GM13976 (cell line): ENCODE measurements at regions not wholly inside any gene's neighbourhood (a gene's known extent, or its start where the extent isn't known, plus 50 kb on each side); places are given as distances from the start of the nearest gene placed in this dataset.

ENCODE experiments used
- DNase-seq: peaks from one replicate; pipeline ENCODE4 v3.0.0; 2012; ENCODE audit warnings: low spot score
- CTCF ChIP-seq: IDR thresholded peaks from 2 replicates; pipeline ENCODE4 v1.5.1; 2012; ENCODE audit warnings: borderline replicate concordance, mild to moderate bottlenecking; ENCODE audit not compliant: insufficient read depth; ENCODE audit errors: extremely low read depth, missing control alignments, control extremely low read depth
- in situ Hi-C: fragments of 300-500 bp; cut with MboI; formaldehyde crosslinking; loops from one replicate; pipeline ENCODE4 v1.12.0; 2022; ENCODE audit warnings: low sequenced_read_pairs, mixed read lengths, inconsistent platforms; ENCODE audit not compliant: unreplicated experiment

GRCh38 chr11:97487387-97487786 is 1097.6 kb downstream of the JRKL start:
- TF ChIP-seq CTCF = no peak
- DNase-seq = no peak
- in situ Hi-C loops = no loop called here

- in situ Hi-C loops = no loop called here
- DNase-seq = no peak
- TF ChIP-seq CTCF = no peak
These were observed 1109.1 kb downstream of the JRKL start for GRCh38 chr11:97498891-97499290.

GRCh38 chr11:97502201-97502600 is 1112.4 kb downstream of the JRKL start:
- in situ Hi-C loops = no loop called here
- DNase-seq = no peak
- TF ChIP-seq CTCF = no peak

GRCh38 chr11:97506076-97506759 is 1116.4 kb downstream of the JRKL start:
- in situ Hi-C loops = no loop called here
- no peak for DNase-seq
- no peak for TF ChIP-seq CTCF

- in situ Hi-C loops = no loop called here
- DNase-seq = no peak
- no peak for TF ChIP-seq CTCF
These were observed 1124.6 kb downstream of the JRKL start for GRCh38 chr11:97514446-97514845.

GRCh38 chr11:97516688-97517087 is 1126.9 kb downstream of the JRKL start:
- in situ Hi-C loops = no loop called here
- TF ChIP-seq CTCF = no peak
- DNase-seq = no peak
